Fibroblast of peridontal ligament (primary cell): ENCODE measurements at regions not wholly inside any gene's neighbourhood (a gene's known extent, or its start where the extent isn't known, plus 50 kb on each side); places are given as distances from the start of the nearest gene placed in this dataset.
"Not testable (repeated sequence)": the region's sequence is repeated elsewhere in the genome, so short reads cannot be mapped to it uniquely, and the experiment has no call there.

Source experiments
- DNase-seq: peaks from one replicate; pipeline ENCODE4 v3.0.0-alpha.2; 2010; ENCODE audit errors: extremely low read depth

GRCh38 chr5:91243286-91243685, 139.8 kb downstream of the ARRDC3 start:
- DNase-seq, result no peak

- DNase-seq, result not testable (repeated sequence)
Observed at GRCh38 chr5:91241460-91241859, 141.7 kb downstream of the ARRDC3 start.

- DNase-seq, result no peak
Observed at GRCh38 chr5:91240175-91240574, 142.9 kb downstream of the ARRDC3 start.

GRCh38 chr5:91235271-91235694, 147.8 kb downstream of the ARRDC3 start:
- DNase-seq, result no peak

- DNase-seq, result no peak
Observed at GRCh38 chr5:91232523-91232922, 150.6 kb downstream of the ARRDC3 start.

GRCh38 chr5:91229031-91229727, 153.9 kb downstream of the ARRDC3 start:
- no peak for DNase-seq

- no peak for DNase-seq
Observed at GRCh38 chr5:91228188-91228587, 154.9 kb downstream of the ARRDC3 start.

- no peak for DNase-seq
Observed at GRCh38 chr5:91225848-91226686, 157.1 kb downstream of the ARRDC3 start.

- DNase-seq, result no peak
Observed at GRCh38 chr5:91224969-91225368, 158.1 kb downstream of the ARRDC3 start.

- DNase-seq, result peak; percentile 49
Observed at GRCh38 chr5:91224456-91224855, 158.7 kb downstream of the ARRDC3 start.

- DNase-seq, result no peak
Observed at GRCh38 chr5:91223886-91224285, 159.2 kb downstream of the ARRDC3 start.

- no peak for DNase-seq
Observed at GRCh38 chr5:91222482-91222881, 160.6 kb downstream of the ARRDC3 start.

GRCh38 chr5:91221917-91222316, 161.2 kb downstream of the ARRDC3 start:
- no peak for DNase-seq

GRCh38 chr5:91219803-91220371, 163.2 kb downstream of the ARRDC3 start:
- DNase-seq, result peak; percentile 49

- DNase-seq, result peak; percentile 90
Observed at GRCh38 chr5:91219091-91219802, 163.9 kb downstream of the ARRDC3 start.

GRCh38 chr5:91217859-91218258, 165.3 kb downstream of the ARRDC3 start:
- no peak for DNase-seq

GRCh38 chr5:91214571-91214970, 168.5 kb downstream of the ARRDC3 start:
- DNase-seq, result no peak
